ENCODE measurements at regions not wholly inside any gene's neighbourhood (a gene's known extent, or its start where the extent isn't known, plus 50 kb on each side); places are given as distances from the start of the nearest gene placed in this dataset.
"Not testable (repeated sequence)": the region's sequence is repeated elsewhere in the genome, so short reads cannot be mapped to it uniquely, and the experiment has no call there.

DNA sequence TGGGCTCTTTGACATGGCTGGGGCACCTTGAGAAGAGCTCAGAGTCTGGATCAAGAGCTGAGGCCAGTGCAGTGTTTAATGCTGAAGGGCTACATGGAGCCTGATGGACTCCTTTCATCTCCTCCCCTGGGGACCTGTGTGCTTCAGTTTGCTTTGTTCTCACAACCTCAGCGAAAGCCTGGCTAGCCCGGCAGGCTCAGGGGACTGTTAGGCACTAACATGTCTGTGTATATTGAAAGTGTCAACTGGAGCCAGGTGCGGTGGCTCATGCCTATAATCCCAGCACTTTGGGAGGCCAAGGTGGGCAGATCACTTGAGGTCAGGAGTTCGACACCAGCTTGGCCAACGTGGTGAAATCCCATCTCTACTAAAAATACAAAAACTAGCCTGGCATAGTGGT lies 194.5 kb downstream of the C1orf94 start:
- not testable (repeated sequence) for DNase-seq

DNA sequence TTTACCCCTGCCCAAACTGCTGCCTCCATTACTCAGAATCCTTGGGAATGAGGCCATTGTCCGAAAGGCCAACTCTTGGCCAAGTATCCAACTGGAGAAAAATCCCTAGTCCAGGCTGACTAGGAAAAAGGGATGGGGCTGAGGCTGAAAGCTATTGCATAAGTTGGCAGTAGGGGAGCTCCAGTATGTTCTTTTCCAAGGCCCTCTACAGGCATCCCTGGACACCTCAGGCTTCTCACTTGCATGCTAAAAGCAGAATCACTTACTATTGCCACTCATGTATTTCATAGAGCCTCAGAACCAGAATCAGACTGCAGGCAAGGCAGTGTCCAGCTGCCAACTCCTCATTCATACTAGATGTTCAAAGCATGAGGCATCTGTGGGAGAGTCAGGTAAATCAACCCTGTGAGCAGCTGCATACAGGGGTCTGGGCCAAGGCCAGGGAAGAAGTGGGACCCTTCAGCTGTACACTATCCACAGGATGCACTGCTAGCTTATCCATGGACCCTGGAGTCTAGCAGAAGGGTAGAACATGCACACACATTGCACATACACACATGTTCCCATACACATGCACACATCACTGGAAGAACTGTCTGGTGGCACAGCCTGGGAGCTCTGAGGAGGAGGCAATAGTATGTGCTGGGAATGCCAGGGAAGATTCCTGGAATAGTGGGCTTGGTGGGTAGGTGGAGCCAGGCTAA lies 195.3 kb downstream of the C1orf94 start:
- DNase-seq, result no peak

DNA sequence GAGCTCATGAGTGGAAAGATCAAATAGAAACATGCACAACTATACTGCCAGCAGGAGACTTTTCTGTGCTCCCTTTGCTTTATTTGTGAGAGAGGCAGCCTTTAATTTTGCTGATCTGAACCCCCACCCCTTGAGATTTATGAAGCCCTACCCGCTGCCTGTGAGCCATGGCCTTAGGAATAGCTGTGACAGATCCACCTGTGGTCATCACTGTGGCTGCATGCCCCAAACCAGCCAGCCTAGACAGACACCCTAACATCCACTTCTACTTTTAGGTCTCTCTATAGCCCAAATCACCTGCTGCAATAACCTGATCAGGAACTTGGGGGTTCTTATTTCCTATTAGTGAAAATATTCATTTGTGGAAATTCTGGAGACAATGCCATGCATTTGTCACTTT lies 196.2 kb downstream of the C1orf94 start:
- DNase-seq, result no peak

DNA sequence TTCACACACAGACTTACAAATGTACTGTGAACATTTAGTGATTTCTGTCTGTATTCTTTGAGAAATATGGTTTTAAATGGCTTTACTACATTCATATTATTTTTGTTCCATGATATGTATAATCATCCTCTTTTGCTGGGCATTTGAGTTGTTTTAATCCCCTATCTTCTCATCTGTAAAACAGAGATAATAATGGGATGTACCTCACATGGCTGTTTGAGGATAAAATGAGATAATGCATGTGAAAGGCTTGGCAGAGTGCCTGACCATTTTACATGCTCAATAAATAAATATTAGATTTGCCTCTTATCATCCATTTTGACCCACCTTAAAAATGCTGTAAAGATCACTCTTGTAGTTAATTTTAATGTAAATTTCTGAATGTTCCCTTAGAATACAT lies 197.2 kb downstream of the C1orf94 start:
- DNase-seq, result no peak

DNA sequence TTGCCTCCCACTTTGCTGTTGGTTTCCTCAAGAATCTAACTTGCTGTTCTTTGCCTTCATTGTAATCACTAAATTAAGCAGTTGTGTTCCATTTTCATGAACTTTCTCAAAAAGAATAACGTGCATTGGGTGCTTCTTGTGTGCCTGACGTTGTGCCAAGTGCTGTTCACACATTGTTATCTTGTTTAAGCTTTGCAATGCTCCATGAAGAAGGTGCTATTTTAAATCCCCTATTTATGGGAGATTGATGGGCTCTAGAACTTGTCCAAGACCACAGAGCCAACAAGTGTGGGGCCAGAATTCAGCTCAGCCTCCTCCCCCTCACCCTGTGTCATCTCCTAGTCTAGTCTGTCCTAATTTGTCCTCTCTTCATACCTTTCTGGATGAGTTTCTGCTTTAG lies 199.8 kb downstream of the C1orf94 start:
- DNase-seq, result no peak

DNA sequence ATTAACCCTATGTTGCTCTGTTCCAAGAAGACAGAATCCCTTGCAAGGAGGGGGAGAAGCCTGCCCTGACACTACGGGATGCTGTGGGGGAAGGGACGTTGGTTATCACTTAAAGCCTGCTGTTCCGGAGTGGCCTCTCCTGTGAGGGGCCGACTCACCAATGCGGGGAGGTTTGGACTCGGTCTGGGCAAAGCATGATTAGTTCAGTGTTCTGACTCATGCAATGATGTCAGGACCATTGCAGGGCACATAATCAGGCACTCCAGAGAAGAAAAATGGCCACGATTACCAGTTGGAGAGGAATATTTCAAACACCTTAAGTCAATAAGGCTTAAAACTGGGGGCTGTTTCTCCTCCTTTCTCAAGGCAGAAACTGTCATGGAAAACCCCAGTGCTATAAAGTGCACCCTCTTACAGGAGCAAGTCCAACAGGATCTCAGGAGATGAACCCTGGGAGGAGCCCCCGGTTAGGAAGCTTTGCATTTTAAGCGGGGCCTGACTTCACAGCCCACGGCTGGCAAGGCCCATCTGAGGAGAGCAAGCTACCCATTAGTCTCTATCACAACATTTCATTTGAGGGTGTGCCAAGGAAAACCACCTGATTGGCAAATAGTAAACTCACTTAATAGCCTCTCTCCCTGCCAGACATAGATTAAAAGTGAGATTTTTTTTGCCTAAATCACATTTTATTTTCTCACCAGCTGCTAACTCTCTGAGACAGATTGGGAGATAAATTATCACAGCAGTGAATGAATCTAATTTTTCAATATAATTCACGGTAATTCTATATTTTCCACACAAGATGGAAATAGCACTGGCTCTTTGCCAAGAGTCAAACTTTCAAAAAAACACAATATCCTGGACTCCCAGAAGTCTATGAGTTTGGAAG lies 202.5 kb downstream of the C1orf94 start:
- DNase-seq, result no peak

DNA sequence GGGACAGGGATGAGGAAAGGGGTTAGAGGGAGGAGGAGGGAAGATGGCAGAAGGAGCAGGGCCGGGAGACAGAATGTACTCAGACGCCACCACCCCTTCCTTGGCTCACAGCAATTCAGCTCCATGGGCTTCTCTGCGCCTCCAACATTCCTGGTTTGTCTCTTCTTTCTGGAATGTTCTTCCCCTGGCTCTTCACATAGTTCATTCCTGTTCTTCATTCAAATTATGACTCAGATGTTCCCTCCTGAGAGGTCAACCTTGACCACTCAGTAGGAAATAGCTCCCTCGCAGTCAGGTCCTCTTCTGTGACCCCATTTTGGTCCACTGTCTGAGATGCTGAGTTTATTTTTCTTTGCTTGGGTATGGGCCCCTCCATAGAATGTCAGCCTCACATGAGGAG lies 203.2 kb downstream of the C1orf94 start:
- DNase-seq, result no peak

DNA sequence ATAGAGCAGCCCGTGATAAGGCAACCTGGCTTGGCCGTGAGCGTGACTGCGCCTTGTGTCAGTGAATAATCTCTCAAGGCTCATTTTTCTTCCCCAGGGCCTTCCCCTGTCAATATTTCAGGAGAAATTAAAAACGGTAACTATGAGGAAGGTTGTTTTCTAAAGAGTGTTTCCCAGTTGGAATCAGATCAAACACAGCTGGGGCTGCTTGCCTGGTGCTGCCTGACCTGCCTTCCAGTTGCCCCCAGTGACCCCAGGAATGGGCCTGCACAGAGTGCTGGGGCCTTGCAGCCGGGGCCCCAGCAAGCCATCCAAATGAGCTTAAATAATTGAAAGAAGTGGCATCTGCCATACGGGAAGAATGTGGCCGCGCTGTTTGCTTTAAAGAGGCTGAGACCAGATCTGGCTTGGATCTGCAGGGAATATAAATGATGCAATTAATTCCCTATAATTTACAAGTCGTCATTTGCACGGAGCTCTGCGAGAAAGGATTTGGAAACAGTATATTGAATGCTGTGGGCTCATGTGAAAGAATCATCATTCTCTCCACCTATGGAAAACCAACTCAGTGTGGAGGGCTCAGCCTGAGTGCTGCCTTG lies 203.9 kb downstream of the C1orf94 start:
- DNase-seq, result no peak

DNA sequence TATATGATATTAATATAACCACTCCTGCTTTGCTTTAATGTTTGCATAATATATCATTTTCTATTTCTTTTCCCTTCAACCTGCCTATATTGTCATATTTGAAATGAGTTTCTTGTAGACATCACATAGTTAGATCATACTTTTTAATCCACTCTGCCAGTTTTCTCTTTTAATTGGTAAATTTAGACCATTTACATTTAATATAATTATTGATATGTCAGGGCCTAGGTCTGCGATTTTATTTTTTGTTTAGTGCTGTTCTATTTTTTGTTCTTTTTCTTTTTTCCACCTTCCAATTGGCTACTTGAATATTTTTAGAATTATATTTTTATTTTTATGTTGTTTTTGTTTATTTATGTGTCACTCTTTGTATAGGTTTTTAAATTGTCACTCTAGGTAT lies 213.3 kb downstream of the C1orf94 start:
- no peak for DNase-seq

DNA sequence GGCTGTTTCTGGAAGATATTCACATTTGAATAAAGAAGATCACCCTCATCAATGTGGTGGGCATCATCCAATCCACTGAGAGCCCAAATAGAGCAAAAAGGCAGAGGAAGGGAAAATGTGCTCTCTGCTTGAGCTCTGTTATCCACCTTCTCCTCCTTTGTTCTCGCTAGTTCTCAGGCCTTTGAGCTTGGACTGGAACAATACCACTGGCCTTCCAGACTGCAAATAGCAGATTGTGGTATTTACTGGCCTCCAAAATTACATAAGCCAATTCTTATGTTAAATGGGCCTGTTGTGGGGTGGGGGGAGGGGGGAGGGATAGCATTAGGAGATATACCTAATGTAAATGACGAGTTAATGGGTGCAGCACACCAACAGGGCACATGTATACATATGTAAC lies 219.3 kb downstream of the C1orf94 start:
- no peak for DNase-seq

DNA sequence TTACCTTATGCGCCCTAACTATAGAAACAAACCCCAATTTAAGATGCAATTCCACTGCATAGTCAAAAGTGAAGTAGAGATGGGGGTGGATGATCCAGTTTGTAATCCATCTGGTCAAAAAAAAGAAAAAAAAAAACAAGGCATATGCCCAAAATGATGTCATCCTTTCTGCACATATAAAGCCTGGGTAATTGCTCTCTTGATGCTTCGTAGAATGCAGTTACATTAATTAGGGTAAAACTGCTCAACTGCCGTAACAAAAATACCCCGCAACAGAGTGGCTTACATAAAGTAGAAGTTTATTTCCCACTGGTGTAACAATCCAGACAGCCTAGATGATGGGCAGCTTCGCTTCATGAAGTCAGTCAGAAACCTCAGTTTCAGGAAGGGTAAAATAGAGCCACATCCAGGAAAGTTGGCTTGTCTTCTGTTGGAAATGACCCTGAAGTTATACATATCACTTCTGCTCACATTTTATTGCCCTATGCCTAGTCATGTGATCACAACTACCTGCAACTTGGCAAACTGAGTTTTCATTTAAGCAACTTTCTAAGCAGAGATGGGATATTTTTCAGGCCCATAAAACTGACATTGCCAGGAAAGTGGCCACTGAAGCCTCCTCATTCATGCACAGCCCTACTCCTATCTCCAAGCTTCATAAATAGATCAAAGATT lies 221.7 kb downstream of the C1orf94 start:
- DNase-seq, result no peak

DNA sequence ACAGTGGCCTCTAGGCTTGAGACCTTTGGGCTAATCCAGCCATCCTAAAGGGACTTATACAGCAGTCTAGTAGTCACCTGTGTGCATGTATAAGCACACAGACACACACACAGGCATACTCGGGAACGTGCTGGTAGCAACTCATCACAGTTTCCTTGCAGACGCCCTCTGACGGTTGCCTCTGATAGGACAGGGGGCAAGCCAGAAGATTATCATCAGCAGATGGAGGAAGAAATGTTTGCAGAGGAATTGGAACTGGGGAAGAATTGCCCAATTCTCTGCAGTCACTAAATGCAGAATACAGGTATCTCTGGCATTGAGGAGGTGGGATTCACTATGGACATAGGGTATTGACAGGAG lies 222.2 kb downstream of the C1orf94 start:
- DNase-seq, result no peak

DNA sequence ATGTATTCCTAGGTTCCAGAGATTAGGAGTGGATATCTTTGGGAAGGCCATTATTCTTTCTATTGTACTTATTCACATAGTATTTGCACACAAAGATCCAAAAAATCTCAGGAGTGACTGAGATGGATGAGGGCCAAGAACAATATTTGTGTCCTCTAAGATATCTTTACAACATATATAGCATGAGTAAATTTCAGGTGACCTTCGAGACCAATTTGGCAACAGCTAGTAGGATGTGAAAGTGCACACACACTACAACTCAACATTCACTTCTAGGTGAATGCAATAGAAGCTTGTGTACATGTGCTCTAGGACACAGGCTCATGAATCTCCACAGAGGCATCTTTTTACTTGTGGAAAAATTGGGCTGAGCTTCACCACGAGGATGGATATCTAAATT lies 224.0 kb downstream of the C1orf94 start:
- no peak for DNase-seq

DNA sequence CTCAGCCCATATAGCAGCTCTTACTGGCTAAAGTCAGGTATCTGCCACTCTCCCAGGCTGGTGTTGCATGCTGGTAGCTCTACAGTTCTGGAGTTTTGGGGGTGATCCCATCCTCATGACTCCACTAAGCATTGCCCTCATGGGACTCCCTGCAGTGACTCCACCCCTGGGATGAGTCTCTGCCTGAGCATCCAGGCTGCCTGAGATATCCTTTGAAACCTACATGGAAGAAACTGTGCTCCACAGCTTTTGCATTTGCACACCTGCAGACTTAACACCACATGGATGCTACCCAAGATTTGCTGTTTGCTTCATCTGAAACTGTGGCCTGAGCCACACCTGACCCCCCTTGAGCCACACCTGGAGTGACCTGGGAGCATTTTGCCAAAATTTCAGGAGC lies 226.4 kb downstream of the C1orf94 start:
- no peak for DNase-seq

DNA sequence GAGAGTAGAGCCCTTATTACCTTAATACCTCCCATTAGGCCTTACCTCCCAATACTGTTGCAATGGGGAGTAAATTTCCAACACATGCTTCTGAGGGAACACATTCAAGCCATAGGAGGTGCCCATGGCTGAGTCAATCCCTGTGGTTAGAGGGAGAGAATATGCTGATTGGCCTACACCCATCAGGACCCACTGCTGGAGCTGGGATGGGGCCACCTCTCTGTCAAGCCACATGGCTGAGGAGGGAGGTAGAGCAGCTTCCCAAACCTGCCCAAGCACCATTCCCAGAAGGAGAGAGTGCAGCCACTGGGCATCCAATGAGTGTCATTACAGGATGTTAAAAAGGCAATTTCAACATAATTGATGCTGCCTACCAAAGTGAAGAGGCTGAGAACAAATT lies 228.1 kb downstream of the C1orf94 start:
- DNase-seq, result no peak

DNA sequence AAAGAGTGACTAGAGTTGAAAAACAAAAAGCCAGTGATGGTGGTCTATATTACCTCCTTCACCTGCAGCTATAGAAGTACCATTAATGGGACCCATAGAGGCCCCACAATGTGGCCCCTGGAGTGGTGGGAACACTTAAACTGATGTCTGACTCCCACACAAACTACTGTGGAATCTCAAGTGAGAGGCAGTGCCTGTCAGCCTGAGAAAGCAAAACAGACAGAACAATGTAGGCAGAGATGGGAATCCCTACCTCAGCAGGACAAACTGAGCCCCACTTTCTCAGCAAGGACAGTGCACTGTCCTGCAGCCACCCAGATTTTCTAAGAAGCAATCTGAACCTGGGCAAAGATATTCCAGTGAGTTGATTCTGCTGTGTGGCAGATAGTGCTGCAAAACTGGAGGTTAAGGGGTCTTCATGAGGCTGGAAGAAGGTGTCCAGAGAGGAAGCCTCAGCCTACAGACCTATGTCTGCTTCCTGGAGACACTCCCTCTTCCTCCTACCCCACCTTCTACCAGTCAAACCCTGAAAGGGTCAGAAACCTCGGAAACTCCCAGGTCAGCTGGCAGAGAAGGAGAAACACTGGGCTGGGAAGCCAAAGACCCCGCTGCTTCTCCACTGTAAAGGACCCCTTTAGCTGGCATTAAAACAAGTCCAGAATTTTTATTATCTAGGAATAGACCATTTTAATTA lies 228.7 kb downstream of the C1orf94 start:
- DNase-seq, result no peak

DNA sequence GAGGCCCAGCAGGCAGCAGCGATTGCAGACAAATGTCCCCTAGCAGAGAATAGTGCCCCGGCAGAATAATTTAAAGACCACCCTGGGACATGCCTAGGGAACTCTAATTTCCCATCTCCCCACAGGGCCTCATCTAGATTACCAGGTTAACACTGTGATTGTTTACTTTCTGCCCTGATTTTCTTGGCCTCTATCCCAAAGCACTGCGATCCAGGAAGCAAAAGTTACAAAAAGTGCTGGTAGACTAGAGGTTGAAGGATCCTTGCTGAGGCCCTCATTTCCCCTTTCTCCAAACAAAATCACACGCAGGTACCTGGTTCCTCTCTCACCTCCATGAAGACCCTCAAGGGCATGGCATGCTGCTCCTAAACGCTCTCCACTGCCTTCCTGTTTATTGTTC lies 229.7 kb downstream of the C1orf94 start:
- no peak for DNase-seq

DNA sequence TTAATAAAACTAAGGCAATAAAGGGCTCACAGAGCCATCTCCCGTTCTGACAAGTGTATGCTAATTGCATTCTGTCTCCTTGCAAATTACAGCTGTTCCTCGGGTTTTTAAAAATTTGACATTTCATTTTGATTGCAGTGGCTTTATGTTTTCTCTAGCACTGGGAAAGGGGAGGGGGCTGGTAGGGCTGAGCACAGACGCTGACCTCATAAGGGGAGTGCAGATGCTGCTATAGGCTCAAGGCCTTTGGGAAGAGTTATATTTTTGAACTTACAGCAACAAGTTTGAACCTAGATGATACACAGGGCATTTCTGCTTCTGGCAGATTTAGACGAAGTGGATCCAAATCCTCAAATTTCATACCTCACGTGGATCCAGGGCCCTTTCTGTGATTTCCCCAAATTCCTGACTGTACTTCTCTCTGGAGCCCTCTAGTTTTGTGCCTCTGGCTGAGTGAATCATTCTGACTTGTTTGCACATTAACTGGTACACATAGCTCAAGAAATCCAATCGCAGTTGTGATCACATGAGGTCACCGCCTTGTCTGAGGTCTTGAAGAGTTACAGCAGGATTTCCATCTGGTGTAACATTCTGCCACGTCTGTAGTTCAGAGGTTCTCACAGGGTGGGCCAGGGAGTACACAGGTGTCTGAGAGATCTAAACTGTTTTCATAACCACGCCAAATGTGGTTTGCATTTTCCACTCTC lies 230.3 kb downstream of the C1orf94 start:
- DNase-seq, result no peak

DNA sequence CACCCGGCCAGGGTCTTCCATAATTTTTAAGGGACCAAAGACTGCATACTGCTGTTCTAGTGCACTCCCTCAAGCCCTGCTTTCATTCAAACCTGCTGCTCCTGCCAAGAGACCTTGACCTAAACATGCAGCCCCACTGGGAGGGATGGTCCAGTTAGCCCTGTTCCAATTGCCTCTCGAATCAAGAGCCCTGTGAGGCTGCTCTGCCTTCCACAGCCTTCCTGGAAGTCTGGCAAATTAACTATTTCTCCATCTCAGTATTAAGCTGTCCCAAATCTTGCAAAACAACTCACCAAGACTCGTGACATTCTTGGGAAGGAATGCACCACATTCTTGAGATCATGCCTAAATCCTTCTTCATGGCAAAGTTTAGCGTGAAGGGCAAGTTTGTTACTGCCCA lies 231.3 kb downstream of the C1orf94 start:
- DNase-seq, result no peak

DNA sequence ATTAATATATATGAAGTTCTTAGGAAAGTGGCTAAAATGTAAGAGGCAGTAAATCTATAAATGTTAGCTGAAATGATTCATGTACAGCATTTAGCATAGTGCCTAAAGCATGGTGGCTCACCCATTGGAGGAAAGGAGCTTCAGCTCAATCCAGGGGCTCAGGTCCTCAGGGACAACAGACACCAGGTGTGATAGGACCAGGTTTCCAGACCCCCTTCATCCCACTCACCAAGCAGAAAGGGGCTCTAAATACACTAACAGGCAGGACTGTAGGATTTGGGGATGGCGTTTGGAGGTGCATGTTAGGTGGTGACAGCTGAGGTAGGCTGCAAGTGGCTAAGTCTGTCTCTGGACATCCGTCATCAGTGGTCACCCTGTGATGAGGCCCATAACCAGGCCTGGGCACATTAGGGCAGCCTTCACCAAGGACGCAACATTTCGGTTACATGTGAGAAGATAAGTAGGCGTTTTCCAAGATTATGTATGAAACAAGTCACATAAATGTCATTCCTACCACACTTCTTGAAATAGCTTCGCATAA lies 233.1 kb downstream of the C1orf94 start:
- no peak for DNase-seq

DNA sequence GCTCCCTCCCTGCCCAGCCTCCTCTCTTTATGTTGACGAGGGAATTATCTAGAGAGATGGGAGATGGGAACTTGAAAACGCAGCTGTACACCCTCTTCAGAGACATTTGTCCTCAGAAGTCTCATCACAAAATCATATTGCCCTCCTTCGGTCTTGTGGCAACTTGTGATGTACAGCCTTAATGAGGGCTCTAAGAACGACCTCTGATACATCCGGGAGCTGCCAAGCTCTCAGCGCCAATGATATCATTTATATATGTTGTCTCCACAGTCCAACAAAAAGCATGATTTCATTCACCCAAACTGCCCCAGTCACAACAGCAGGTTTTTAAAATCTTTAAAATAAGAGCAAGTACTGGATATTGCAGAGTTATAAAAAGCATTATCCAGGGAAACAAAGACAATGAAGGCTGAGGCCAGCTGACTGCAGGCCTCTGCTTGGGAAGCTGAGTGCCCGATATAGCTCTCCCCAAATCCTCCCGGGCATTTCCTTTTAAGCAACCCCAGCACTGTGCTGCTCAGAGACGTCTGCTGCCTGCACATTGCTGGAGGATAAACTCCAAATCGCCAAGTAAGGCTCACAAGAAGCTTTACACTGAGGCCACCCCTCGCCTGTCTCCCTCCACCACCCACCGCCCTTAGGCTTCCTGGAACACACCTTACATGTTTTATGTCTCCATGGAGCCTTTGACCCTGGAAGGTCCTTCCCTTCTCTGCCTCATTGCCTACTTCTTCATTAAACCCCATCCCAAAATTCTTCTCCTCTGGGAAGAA lies 236.1 kb downstream of the C1orf94 start:
- DNase-seq, result no peak
